Epithelial cell of prostate (primary cell): ENCODE measurements at regions not wholly inside any gene's neighbourhood (a gene's known extent, or its start where the extent isn't known, plus 50 kb on each side); places are given as distances from the start of the nearest gene placed in this dataset.

Experiments
- DNase-seq: peaks from one replicate; pipeline ENCODE4 v3.0.0-alpha.2; 2011; ENCODE audit warnings: low read depth, low spot score
- H3K27ac ChIP-seq: fragments of 450-650 bp; 2 replicates; pipeline ENCODE4 v1.5.1; 2017; ENCODE audit warnings: mild to moderate bottlenecking

DNA sequence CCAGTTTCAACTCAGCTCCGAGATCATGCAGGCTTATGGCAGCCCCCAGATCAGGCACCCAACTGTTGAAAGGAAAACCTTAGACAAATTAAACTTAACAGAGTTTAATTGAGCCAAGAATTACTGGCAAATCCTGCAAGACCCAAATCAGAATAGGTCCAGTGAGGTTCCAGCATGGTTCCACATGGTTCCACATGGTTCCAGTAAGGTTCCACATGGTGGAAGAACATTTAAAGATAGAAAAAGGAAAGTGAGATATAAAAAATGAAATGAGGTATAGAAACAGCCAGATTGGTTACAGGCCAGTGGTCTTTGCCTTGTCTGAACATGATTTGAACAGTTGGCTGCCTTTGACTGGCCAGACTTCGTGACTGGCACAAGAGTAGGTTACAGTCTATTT, 288.8 kb upstream of the LRRC7 start:
- DNase-seq: no peak
- H3K27ac ChIP-seq: no peak overlapping the region

DNA sequence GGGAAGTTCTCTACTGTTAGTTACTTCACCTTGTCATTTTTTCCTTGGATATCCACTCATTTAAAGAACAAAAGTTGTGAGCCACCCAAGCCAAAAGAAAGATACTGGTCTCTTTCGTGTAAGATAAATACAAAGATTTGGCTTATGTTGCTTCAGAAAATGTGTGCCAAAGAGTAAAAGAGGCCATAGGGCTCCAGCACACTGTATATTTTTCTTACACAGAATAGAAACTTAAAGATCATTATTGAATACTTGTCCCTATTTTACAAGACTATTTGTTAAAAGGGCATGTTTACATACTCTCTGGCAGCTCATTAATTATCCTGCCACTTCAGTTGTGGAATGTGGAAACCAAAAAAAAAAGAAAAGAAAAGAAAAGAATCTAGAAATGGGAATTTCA, 284.2 kb upstream of the LRRC7 start:
- DNase-seq: no peak
- no peak overlapping the region for H3K27ac ChIP-seq

DNA sequence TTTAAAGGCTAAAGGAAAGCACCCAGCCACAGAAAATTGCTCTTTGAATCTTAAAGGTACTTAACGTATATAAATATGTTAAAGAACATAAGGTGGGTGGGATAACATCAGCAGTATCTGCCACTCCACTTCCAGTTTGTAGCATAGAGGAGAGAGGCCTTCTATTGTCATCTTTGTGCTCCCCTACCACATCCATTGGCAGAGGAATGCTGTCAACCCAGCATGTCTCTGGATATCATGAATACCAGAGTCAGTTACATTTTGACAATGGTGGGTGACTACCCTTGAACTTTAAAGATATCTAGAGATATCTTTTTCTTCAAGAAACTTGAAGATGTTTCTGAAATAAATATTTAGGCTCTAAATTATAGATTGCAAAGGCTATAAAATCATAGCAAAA, 283.2 kb upstream of the LRRC7 start:
- DNase-seq: no peak
- no peak overlapping the region for H3K27ac ChIP-seq

- no peak for DNase-seq
- H3K27ac ChIP-seq: no peak overlapping the region
These were observed 279.3 kb upstream of the LRRC7 start for GRCh38 chr1:69288416-69288815.

DNA sequence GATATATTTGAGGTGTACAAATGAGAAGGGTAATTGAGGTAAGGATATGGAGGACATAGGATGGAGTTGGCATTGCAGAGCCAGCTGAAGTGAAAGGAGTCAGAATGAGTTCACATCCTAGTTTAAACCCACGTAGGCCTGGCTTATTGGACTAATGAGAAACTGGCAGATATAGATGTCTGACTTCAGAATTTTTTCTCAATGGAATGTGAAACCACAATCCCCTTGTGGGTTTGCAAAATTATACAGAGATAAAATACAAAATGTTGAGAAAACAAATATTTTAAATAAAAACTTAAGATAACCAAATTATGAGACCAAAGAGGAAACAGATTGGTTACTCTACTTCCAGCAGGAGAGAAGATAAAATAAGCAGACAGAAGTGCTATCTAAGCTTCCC, 277.4 kb upstream of the LRRC7 start:
- H3K27ac ChIP-seq: no peak overlapping the region

DNA sequence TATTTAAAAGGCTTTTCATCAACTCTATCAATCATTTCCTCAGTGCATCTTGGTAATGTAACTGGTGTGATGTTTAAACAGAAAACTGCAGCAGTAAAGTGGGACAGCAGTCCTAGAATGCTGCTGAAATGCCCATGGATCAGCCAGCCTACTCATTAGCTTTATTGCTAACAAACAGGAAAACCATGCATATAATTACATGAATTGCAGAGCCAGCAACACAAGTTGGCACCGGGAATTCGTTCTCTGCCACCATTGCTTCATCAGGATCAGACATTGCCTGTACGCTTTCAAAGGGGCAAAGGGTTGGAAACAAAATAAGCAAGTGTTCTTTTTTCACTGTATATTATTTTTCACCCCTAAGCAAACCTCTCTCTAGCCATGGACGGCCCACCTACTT, 276.2 kb upstream of the LRRC7 start:
- no peak for DNase-seq
- H3K27ac ChIP-seq: no peak overlapping the region

More for the DNA sequence above, 277.4 kb upstream of the LRRC7 start:
- DNase-seq: no peak

DNA sequence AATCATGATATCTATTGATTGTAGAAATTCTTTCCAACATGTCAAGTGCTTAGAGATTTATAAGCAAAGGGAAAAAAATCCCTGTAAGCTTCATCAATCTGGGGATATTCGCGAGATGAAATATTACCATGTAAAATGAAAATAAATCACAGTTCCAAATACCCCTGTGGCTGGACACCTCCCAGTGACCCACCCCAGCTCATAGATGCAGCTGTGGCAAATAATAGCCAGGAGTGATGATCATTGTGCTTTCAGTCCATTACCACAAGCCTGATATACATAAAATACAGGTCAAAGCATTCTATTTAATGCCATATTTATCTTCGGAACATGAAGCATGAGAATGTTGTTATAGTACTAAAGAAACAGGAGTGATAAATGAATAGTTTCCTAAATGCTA, 274.9 kb upstream of the LRRC7 start:
- H3K27ac ChIP-seq: no peak overlapping the region
- DNase-seq: no peak

- H3K27ac ChIP-seq: no peak overlapping the region
- DNase-seq: no peak
These were observed 273.6 kb upstream of the LRRC7 start for GRCh38 chr1:69294171-69294570.

- DNase-seq: no peak
- no peak overlapping the region for H3K27ac ChIP-seq
These were observed 272.5 kb upstream of the LRRC7 start for GRCh38 chr1:69295265-69295664.

DNA sequence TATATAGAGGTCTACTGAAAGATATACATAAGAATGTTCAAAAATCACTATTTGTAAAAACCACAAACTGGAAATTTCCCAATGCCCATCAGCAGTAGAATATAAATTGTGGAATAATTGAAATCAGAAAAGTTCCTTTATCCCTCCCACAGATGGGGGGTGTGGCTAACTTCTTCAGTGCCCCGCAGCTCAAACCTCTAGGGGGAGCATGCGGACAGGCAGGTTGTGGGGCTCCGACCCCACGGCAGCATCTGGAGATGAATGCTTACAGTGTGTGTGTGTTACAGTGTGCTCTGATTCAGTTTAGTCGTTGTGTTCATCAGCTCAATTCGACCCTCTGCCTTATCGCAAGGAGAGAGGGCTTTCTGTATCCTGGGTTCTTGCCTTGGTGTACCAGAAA, 262.1 kb upstream of the LRRC7 start:
- DNase-seq: no peak
- no peak overlapping the region for H3K27ac ChIP-seq

DNA sequence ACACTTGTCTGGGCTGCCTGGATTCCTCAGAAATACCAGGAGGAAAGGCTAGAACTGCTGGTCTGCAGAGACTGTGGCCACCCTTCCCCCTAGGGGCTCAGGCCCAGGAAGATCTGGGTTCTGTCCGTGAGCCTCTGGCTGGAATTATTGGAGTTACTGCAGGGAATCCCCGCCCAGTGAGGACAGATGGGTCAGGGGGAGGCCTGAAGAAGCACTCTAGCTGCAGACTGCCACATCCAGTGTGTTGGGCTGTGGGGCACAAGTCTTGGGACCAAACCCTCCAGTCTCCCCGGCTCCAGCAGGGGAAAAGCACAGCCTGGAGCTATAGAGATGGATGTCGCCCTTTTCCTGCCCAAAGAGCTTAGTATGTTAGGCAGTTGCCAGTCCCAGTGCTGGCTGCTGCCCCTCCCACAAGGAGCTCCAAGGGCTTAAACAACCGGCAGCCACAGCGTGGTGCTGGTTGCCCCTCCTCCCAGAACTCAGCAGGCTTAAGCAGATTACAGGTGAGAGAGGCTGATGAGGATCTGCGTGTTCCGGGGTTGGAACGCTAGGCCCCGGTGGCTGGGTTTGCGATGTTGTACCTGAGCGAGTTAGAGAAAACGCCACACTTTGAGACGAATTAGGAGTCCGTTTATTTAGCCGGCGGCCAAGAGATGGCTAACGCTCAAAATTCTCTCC, 255.5 kb upstream of the LRRC7 start:
- H3K27ac ChIP-seq: no peak overlapping the region
- no peak for DNase-seq

- no peak for DNase-seq
- no peak overlapping the region for H3K27ac ChIP-seq
These were observed 254.6 kb upstream of the LRRC7 start for GRCh38 chr1:69313118-69313517.

DNA sequence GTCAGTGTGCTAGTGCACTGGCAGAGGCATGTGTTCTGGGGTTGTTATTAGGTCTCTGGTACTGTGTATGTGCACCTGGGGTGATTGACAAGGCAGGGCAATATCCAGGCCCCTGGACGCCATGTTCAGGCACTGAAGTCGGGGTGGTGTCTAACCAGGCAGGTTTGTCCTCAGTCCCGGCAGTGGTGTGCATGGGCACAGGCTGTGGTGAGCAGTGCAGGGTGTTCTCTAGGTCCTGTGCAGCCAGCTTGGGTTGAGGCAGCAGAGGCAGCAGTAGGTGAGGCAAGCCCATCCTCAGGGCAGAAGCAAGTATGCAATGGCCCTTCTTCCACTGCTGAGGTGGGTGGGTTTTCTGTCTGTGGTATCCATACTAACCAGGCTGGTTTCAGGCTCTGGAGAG, 252.3 kb upstream of the LRRC7 start:
- DNase-seq: no peak
- no peak overlapping the region for H3K27ac ChIP-seq

DNA sequence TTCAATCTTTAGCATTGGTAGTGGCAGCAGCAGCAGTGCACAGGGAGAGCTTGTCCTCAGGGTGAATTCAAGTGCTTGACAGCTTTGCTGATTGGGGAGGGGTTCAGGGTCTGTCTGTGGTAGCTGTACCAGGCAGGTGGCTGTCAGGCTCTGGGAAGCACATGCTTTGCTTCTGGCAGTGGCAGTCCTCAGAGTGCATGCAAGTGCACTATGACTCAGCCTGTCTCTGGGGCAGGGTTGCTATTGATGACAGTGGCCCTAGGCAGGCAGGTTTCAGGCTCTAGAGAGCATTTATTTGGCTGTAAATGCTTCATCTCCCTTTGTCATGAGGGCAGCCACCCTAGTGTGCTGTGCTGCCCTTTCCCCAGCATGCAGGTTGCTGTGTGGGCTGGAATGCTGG, 251.9 kb upstream of the LRRC7 start:
- H3K27ac ChIP-seq: no peak overlapping the region
- no peak for DNase-seq

- H3K27ac ChIP-seq: no peak overlapping the region
- no peak for DNase-seq
These were observed 248.4 kb upstream of the LRRC7 start for GRCh38 chr1:69319287-69319686.

- DNase-seq: no peak
- no peak overlapping the region for H3K27ac ChIP-seq
These were observed 246.9 kb upstream of the LRRC7 start for GRCh38 chr1:69320757-69321211.

- DNase-seq: no peak
- H3K27ac ChIP-seq: no peak overlapping the region
These were observed 246.4 kb upstream of the LRRC7 start for GRCh38 chr1:69321311-69321710.

GRCh38 chr1:69328186-69328585, 239.5 kb upstream of the LRRC7 start:
- H3K27ac ChIP-seq: no peak overlapping the region
- DNase-seq: no peak

DNA sequence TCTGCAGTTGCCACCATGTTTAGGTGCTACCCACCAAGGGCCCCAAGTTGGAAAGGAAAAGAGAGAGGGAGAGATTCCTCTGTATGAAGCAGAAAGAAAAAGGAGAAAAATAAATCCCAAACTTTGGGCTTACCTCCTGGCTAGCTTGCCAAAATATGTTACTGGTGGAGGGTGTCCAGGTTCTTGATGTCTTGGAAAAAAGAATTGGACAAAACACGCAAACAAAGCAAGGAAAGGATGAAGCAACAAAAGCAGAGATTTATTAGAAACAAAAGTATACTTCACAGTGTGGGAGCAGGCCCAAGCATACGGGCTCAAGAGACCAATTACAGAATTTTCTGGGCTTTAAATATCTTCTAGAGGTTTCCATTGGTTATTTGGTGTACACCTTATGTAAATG, 204.5 kb upstream of the LRRC7 start:
- DNase-seq: no peak

DNA sequence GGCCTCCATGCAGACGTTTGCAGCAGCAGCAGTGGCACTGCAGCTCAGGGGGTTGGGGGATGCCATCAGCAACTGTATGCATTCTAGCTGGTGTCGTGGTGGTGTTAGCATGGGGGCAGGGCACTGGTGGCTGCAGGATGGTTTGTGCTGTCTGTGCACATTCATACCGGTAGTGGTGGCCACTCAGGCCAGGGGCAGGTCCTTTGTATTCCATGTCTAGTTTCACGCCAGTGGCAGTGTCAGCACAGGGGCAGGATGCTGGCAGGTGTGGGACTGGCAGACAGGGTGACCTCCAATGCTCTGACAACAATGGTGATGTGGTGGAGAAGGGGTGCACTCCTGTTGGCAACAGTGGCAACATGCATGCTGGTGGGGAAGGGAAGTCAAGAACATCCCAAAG, 194.2 kb upstream of the LRRC7 start:
- no peak overlapping the region for H3K27ac ChIP-seq
- no peak for DNase-seq

More for the DNA sequence above, 204.5 kb upstream of the LRRC7 start:
- no peak overlapping the region for H3K27ac ChIP-seq

DNA sequence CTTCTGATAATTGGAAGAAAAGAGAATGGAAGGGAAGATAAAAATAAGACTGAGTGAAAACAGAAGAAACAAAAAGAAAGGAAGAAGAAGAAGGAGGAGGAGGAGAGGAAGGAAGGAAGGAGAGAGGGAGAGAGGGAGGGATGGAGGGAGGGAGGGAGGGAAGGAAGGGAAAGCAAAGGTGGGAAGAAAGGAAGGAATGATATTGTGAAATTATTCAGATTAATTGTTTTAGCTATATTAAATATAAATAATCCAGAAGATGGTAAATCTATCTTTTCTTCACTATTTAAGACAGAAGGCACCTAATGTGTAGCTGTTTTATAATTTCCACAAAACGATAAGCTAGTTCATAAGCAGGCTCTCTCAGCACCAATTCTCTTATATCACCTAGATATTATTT, 191.3 kb upstream of the LRRC7 start:
- DNase-seq: no peak
- no peak overlapping the region for H3K27ac ChIP-seq

DNA sequence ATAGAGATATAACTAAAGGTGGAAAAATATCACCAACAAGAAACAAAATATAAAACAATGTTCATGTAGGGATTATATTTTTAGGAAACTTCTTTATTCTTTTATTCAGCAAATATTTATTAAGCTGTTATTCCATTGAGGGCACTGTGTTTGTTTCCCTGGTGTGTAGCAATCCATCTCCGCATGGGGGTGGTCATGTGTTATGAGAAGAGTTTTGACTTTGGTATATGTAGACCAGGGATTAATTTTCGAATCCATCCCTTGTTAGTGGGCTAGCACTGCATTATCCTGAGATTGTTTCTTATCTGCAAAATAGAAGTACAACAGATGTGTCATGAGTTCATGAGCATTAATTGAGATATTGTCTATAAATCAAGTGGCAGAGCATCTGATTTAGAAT, 190.2 kb upstream of the LRRC7 start:
- no peak overlapping the region for H3K27ac ChIP-seq
- no peak for DNase-seq

DNA sequence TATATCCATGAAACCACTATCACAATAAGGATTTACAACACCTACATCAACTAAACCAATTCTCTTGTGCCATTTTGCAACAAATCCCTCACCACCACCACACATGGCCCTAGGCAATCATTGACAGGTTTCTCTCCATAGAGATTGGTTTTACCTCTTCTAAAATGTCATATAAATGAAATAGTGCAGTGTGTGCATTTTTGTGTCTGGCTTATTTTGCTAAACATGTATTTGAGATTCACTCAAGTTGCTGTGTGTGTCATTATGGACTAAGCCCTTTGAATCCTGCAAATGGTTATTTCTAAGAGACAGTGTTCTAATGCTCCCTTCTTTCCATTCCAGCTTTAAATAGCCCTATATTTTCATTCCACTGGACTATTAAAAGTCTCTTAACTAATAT, 179.7 kb upstream of the LRRC7 start:
- no peak overlapping the region for H3K27ac ChIP-seq
- no peak for DNase-seq
